ENCODE measurements at regions not wholly inside any gene's neighbourhood (a gene's known extent, or its start where the extent isn't known, plus 50 kb on each side); places are given as distances from the start of the nearest gene placed in this dataset.

GRCh38 chr2:111707700-111708099 lies 176.3 kb downstream of the ANAPC1 start:
- Histone ChIP-seq H3K9me2 (replicated peaks; ENCODE audit: insufficient read depth) (no peaks in the 10 kb centered on the region), H2AFZ (no peak overlapping the region), H3K27me3 (no peaks in the 10 kb centered on the region), H3K79me2 (no peaks in the 10 kb centered on the region), H3K9me3 (ENCODE audit: low read depth) (no peaks in the 10 kb centered on the region), H3K36me3 (replicated peaks; ENCODE audit: insufficient read depth, low read depth) (no peaks in the 10 kb centered on the region), H3K4me1 (ENCODE audit: insufficient read depth) (peaks cover 13% of the 10 kb centered on the region), H3K27ac (no peak overlapping the region), H4K20me1 (ENCODE audit: insufficient read depth, poor library complexity, severe bottlenecking) (no peaks in the 10 kb centered on the region), H3K4me2 (no peak overlapping the region), H3K4me3 (no peak overlapping the region)
- DNase-seq (ENCODE audit: low spot score): no peak
- TF ChIP-seq EZH2phosphoT487 (IDR thresholded peaks at IDR 0.05; ENCODE audit: low read depth, severe bottlenecking, unreplicated experiment): no peak
- no peak for TF ChIP-seq CTCF (IDR thresholded peaks at IDR 0.05; ENCODE audit: poor library complexity)
- TF ChIP-seq EZH2 (IDR thresholded peaks at IDR 0.05; ENCODE audit: borderline replicate concordance): no peak
- WGBS (ENCODE audit: low lambda C conversion rate, missing lambda C conversion rate): 92% methylated on average over 7 of the region's 7 CpGs

DNA sequence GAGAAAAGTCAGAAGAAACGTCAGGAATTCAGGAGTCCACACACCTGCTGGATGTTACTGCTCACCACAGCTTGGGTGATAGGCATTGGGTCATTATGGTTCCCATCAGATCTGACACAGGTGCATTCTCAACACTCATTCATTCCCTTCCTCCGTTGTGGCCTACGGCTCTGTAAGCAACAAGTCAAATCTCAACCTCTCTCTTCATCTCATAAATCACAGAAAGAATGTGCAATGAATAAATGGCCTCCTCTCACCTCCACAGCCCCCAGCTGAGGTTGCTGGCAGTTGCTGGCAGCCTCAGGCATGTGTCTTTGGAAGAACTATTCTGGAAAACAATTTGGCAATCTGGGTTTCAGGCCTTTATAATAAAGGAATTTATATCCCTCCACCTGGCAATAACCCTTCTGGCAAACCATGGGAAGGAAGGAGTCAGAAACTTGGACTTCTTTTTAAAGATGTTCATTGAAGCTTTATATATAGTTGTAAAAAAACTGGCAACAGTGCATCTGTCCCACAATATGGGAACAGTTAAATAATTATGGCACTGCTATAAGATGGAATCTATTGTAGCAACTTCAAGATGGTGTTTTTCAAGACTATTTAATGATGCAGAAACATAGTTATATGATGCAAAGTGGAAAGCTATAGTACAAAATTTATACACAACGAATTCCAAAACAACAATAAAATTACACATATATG lies 175.4 kb downstream of the ANAPC1 start:
- 79% methylated on average over 4 of the region's 4 CpGs for WGBS (ENCODE audit: low lambda C conversion rate, missing lambda C conversion rate)
- H3K27ac ChIP-seq: no peak overlapping the region
- H3K27me3 ChIP-seq: no peaks in the 10 kb centered on the region
- TF ChIP-seq EZH2phosphoT487 (IDR thresholded peaks at IDR 0.05; ENCODE audit: low read depth, severe bottlenecking, unreplicated experiment): no peak
- TF ChIP-seq CTCF (IDR thresholded peaks at IDR 0.05; ENCODE audit: poor library complexity): no peak
- TF ChIP-seq EZH2 (IDR thresholded peaks at IDR 0.05; ENCODE audit: borderline replicate concordance): no peak
- no peaks in the 10 kb centered on the region for H3K36me3 ChIP-seq (replicated peaks; ENCODE audit: insufficient read depth, low read depth)
- H3K4me1 ChIP-seq (ENCODE audit: insufficient read depth): peaks cover 13% of the 10 kb centered on the region
- H4K20me1 ChIP-seq (ENCODE audit: insufficient read depth, poor library complexity, severe bottlenecking): no peaks in the 10 kb centered on the region
- no peak overlapping the region for H3K4me3 ChIP-seq
- no peak for DNase-seq (ENCODE audit: low spot score)
- no peak overlapping the region for H3K4me2 ChIP-seq
- H3K79me2 ChIP-seq: no peaks in the 10 kb centered on the region
- no peak overlapping the region for H2AFZ ChIP-seq
- H3K9me3 ChIP-seq (ENCODE audit: low read depth): no peaks in the 10 kb centered on the region
- H3K9me2 ChIP-seq (replicated peaks; ENCODE audit: insufficient read depth): no peaks in the 10 kb centered on the region

- no peak for TF ChIP-seq EZH2phosphoT487 (IDR thresholded peaks at IDR 0.05; ENCODE audit: low read depth, severe bottlenecking, unreplicated experiment)
- no peak for TF ChIP-seq CTCF (IDR thresholded peaks at IDR 0.05; ENCODE audit: poor library complexity)
- Histone ChIP-seq H3K36me3 (replicated peaks; ENCODE audit: insufficient read depth, low read depth) (no peaks in the 10 kb centered on the region), H2AFZ (no peak overlapping the region), H3K79me2 (no peaks in the 10 kb centered on the region), H3K27ac (no peak overlapping the region), H3K9me2 (replicated peaks; ENCODE audit: insufficient read depth) (no peaks in the 10 kb centered on the region), H3K4me1 (ENCODE audit: insufficient read depth) (peaks cover 13% of the 10 kb centered on the region), H3K4me3 (no peak overlapping the region), H3K9me3 (ENCODE audit: low read depth) (no peaks in the 10 kb centered on the region), H4K20me1 (ENCODE audit: insufficient read depth, poor library complexity, severe bottlenecking) (no peaks in the 10 kb centered on the region), H3K27me3 (no peaks in the 10 kb centered on the region), H3K4me2 (no peak overlapping the region)
- DNase-seq (ENCODE audit: low spot score): no peak
- 76% methylated on average over 3 of the region's 3 CpGs for WGBS (ENCODE audit: low lambda C conversion rate, missing lambda C conversion rate)
These were observed 174.7 kb downstream of the ANAPC1 start for GRCh38 chr2:111709321-111709720.
